ENCODE measurements at regions not wholly inside any gene's neighbourhood (a gene's known extent, or its start where the extent isn't known, plus 50 kb on each side); places are given as distances from the start of the nearest gene placed in this dataset.
"Not testable (repeated sequence)": the region's sequence is repeated elsewhere in the genome, so short reads cannot be mapped to it uniquely, and the experiment has no call there.

DNA sequence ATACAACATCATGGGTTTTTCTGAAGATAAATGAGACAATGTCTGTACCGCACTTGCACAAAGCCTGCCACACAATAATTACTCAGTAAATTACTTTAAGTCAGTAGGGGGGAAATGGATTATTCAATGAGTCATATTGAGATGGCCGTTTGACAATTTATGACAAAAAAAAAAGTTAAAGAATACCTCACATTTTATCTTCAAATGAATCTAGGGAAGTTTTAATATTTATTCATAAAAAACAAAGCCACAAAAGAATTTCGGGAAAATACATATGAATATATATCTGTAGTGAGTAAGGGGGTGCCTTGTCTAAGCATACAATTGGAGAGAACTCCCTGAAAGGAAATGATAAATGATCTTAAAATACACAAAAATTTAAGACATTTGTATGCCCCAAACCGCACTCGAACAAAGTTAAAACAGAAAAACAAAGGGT is 197.0 kb upstream of the SLC7A11 start:
- Histone ChIP-seq H3K9me2 (ENCODE audit: insufficient read depth) (no peaks in the 10 kb centered on the region), H3F3A (ENCODE audit: insufficient read depth) (no peaks in the 10 kb centered on the region), H2AFZ (no peak overlapping the region), H3K4me2 (ENCODE audit: unreplicated experiment) (no peak overlapping the region), H3K4me1 (ENCODE audit: insufficient read depth) (no peaks in the 10 kb centered on the region), H3K27ac (no peak overlapping the region), H4K20me1 (ENCODE audit: insufficient read depth) (no peaks in the 10 kb centered on the region), H3K4me3 (no peak overlapping the region), H3K79me2 (ENCODE audit: insufficient read depth) (no peaks in the 10 kb centered on the region), H3K9me3 (ENCODE audit: low read depth) (no peaks in the 10 kb centered on the region), H3K27me3 (replicated peaks; ENCODE audit: insufficient read depth) (no peaks in the 10 kb centered on the region), H3K36me3 (ENCODE audit: low read depth) (no peaks in the 10 kb centered on the region), H3K9ac (no peak overlapping the region)
- in situ Hi-C loops (cut with MboI), result no loop called here
- WGBS, 2 experiments (ENCODE audit: low coverage in 1 of 2, low lambda C conversion rate in 2 of 2, missing lambda C conversion rate in 2 of 2), result 44 to 51% methylated on average over 5 of the region's 5 CpGs
- no peak for DNase-seq
- TF ChIP-seq EZH2 (IDR thresholded peaks at IDR 0.05; ENCODE audit: insufficient read depth, poor library complexity, severe bottlenecking) (no peak), EZH2phosphoT487 (IDR thresholded peaks at IDR 0.05; ENCODE audit: insufficient read depth, low read depth) (no peak)

DNA sequence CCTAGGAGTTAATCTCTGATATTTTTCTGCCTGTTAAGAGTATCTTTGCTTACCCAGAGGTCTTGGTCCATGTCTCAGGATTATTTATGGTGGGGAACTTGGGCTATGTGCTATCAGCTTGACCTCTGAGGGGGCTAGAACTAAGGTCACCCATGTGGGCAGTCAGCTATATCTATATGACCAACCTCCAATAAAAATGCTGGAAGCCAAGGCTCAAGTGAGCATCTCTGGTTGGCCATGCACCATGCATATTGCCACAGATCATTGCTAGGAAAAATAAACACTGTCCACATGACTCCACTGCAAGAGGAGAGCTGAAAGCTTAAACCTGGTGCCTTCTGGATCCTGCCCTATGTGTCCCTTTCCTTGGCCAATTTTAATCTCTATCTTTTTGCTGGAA is 196.5 kb upstream of the SLC7A11 start:
- Histone ChIP-seq H3K27ac (no peak overlapping the region), H3K9ac (no peak overlapping the region), H3F3A (ENCODE audit: insufficient read depth) (no peaks in the 10 kb centered on the region), H3K79me2 (ENCODE audit: insufficient read depth) (no peaks in the 10 kb centered on the region), H3K9me3 (ENCODE audit: low read depth) (no peaks in the 10 kb centered on the region), H3K4me1 (ENCODE audit: insufficient read depth) (no peaks in the 10 kb centered on the region), H4K20me1 (ENCODE audit: insufficient read depth) (no peaks in the 10 kb centered on the region), H3K9me2 (ENCODE audit: insufficient read depth) (no peaks in the 10 kb centered on the region), H3K4me2 (ENCODE audit: unreplicated experiment) (no peak overlapping the region), H3K4me3 (no peak overlapping the region), H3K36me3 (ENCODE audit: low read depth) (no peaks in the 10 kb centered on the region), H2AFZ (no peak overlapping the region), H3K27me3 (replicated peaks; ENCODE audit: insufficient read depth) (no peaks in the 10 kb centered on the region)
- no peak for DNase-seq
- no peak for TF ChIP-seq EZH2phosphoT487 (IDR thresholded peaks at IDR 0.05; ENCODE audit: insufficient read depth, low read depth)
- TF ChIP-seq EZH2 (IDR thresholded peaks at IDR 0.05; ENCODE audit: insufficient read depth, poor library complexity, severe bottlenecking), result no peak
- in situ Hi-C loops (cut with MboI), result no loop called here

DNA sequence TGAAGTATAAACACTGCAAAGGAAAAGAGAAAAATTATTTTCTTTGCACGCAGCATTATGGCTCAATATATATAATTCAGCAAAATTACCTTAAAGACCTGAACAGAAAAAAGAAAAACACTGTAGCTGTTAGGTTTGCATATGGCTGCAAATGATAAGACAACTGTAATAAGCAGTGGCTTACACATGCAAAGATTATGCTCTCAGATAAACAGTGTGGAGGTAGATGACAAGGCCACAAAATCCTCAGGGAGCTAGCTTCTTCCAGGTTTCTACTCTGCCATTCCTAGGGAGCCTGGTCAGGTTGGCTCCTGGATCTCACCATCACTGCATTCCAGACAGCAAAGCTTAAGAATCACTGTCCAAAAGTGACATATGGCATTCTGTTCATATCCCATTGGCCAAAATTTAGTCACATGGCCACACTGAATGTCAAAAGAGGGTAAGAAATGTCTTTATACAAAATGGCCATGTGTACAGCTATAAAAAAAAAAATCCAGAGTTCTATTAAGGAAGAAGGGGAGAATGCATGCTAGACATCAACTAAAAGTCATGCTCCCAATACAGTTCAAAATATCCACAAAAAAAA is 195.2 kb upstream of the SLC7A11 start:
- Histone ChIP-seq H3K4me2 (ENCODE audit: unreplicated experiment) (no peak overlapping the region), H3K4me3 (no peak overlapping the region), H2AFZ (no peak overlapping the region), H3K36me3 (ENCODE audit: low read depth) (no peaks in the 10 kb centered on the region), H3F3A (ENCODE audit: insufficient read depth) (no peaks in the 10 kb centered on the region), H4K20me1 (ENCODE audit: insufficient read depth) (no peaks in the 10 kb centered on the region), H3K27me3 (replicated peaks; ENCODE audit: insufficient read depth) (no peaks in the 10 kb centered on the region), H3K9ac (no peak overlapping the region), H3K9me3 (ENCODE audit: low read depth) (no peaks in the 10 kb centered on the region), H3K79me2 (ENCODE audit: insufficient read depth) (no peaks in the 10 kb centered on the region), H3K9me2 (ENCODE audit: insufficient read depth) (no peaks in the 10 kb centered on the region), H3K27ac (no peak overlapping the region), H3K4me1 (ENCODE audit: insufficient read depth) (no peaks in the 10 kb centered on the region)
- 76 to 84% methylated on average over 1 of the region's 1 CpG for WGBS, 2 experiments (ENCODE audit: low coverage in 1 of 2, low lambda C conversion rate in 2 of 2, missing lambda C conversion rate in 2 of 2)
- TF ChIP-seq EZH2 (IDR thresholded peaks at IDR 0.05; ENCODE audit: insufficient read depth, poor library complexity, severe bottlenecking) (no peak), EZH2phosphoT487 (IDR thresholded peaks at IDR 0.05; ENCODE audit: insufficient read depth, low read depth) (no peak)
- in situ Hi-C loops (cut with MboI), result no loop called here
- DNase-seq, result no peak

DNA sequence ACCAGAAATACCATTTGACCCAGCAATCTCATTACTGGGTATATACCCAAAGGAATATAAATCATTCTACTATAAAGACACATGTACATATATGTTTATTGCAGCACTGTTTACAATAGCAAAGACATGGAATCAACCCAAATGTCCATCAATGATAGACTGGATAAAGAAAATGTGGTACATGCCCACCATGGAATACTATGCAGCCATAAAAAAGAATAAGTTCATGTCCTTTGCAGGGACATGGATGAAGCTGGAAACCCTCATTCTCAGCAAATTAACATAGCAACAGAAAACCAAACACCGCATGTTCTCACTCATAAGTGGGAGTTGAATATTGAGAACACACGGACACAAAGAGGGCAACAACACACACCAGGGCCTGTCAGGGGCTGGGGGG is 193.6 kb upstream of the SLC7A11 start:
- in situ Hi-C loops (cut with MboI); H4K20me1 ChIP-seq (ENCODE audit: insufficient read depth); H3K9me3 ChIP-seq (ENCODE audit: low read depth); DNase-seq; H3K4me3 ChIP-seq; H3K27me3 ChIP-seq (replicated peaks; ENCODE audit: insufficient read depth); H3K9me2 ChIP-seq (ENCODE audit: insufficient read depth); H3K36me3 ChIP-seq (ENCODE audit: low read depth); H3F3A ChIP-seq (ENCODE audit: insufficient read depth); H3K4me1 ChIP-seq (ENCODE audit: insufficient read depth); H3K4me2 ChIP-seq (ENCODE audit: unreplicated experiment); H3K9ac ChIP-seq; H3K79me2 ChIP-seq (ENCODE audit: insufficient read depth); H3K27ac ChIP-seq; H2AFZ ChIP-seq: not testable (repeated sequence)
- 92 to 100% methylated on average over 2 of the region's 2 CpGs for WGBS, 2 experiments (ENCODE audit: low coverage in 1 of 2, low lambda C conversion rate in 2 of 2, missing lambda C conversion rate in 2 of 2)

DNA sequence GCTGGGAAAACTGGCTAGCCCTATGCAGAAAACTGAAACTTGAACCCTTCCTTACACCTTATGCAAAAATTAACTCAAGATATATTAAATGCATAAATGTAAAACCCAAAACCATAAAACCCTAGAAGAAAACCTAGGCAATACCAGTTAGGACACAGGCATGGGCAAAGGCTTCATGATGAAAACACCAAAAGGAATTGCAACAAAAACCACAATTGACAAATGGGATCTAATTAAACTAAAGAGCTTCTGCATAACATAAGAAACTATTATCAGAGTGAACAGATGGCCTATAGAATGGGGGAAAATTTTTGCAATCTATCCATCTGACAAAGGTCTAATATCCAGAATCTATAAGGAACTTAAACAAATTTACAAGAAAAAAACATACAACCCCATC is 192.9 kb upstream of the SLC7A11 start:
- H2AFZ ChIP-seq; in situ Hi-C loops (cut with MboI); H3K9ac ChIP-seq; H3K9me2 ChIP-seq (ENCODE audit: insufficient read depth); H3K36me3 ChIP-seq (ENCODE audit: low read depth); H3K79me2 ChIP-seq (ENCODE audit: insufficient read depth); H4K20me1 ChIP-seq (ENCODE audit: insufficient read depth); H3K4me1 ChIP-seq (ENCODE audit: insufficient read depth); H3K27me3 ChIP-seq (replicated peaks; ENCODE audit: insufficient read depth); DNase-seq; H3K9me3 ChIP-seq (ENCODE audit: low read depth); H3K4me2 ChIP-seq (ENCODE audit: unreplicated experiment); H3F3A ChIP-seq (ENCODE audit: insufficient read depth); H3K4me3 ChIP-seq; H3K27ac ChIP-seq: not testable (repeated sequence)

Measured in GM23248 (cell line).